Heart left ventricle (tissue), 16 donors: ENCODE measurements at regions not wholly inside any gene's neighbourhood (a gene's known extent, or its start where the extent isn't known, plus 50 kb on each side); places are given as distances from the start of the nearest gene placed in this dataset.

Experiments used
- ATAC-seq, 4 donors: fragments of 200-7000 bp; cut with Tn5 transposase; one replicate each; pipeline ENCODE4 v1.9.1; 2020 to 2022; ENCODE audit warnings: moderate library complexity in 4 of 4, mild to moderate bottlenecking in 3 of 4, moderate number of reproducible peaks in 1 of 4
- DNase-seq, 5 donors: peaks; one replicate each; pipeline ENCODE4 v3.0.0-alpha.2; 2020
- H3K27ac ChIP-seq, 12 donors: fragments of 200-600 bp; sonication (generic) in 4 of 12; one replicate each; pipeline versions ENCODE4 v1.5.0 to v1.8.0; 2016 to 2022; ENCODE audit warnings: mild to moderate bottlenecking in 2 of 12
- H3K27me3 ChIP-seq, 9 donors: fragments of 200-600 bp; sonication (generic) in 2 of 9; one replicate each; pipeline versions ENCODE4 v1.5.1 to v1.8.0; 2016 to 2022; ENCODE audit warnings: mild to moderate bottlenecking in 3 of 9
- H3K36me3 ChIP-seq, 9 donors: fragments of 200-600 bp; sonication (generic) in 2 of 9; one replicate each; pipeline versions ENCODE4 v1.5.0 to v1.8.0; 2018 to 2022; ENCODE audit warnings: mild to moderate bottlenecking in 2 of 9
- H3K4me1 ChIP-seq, 12 donors: fragments of 200-600 bp; sonication (generic) in 4 of 12; one replicate each; pipeline versions ENCODE4 v1.5.0 to v1.8.0; 2016 to 2022; ENCODE audit warnings: mild to moderate bottlenecking in 3 of 12
- H3K4me3 ChIP-seq, 12 donors: fragments of 200-600 bp; sonication (generic) in 4 of 12; one replicate each; pipeline versions ENCODE4 v1.5.0 to v1.8.0; 2017 to 2022; ENCODE audit warnings: mild to moderate bottlenecking in 9 of 12, moderate library complexity in 4 of 12
- H3K9me3 ChIP-seq, 12 donors: fragments of 200-600 bp; sonication (generic) in 4 of 12; one replicate each; pipeline versions ENCODE4 v1.5.0 to v1.8.0; 2016 to 2022; ENCODE audit warnings: mild to moderate bottlenecking in 1 of 12
- POLR2A ChIP-seq, 2 donors: fragments of 450-650 bp; IDR thresholded peaks; one replicate each; pipeline ENCODE4 v1.6.1; 2017; ENCODE audit warnings: antibody characterized with exemption in 2 of 2, mild to moderate bottlenecking in 2 of 2, moderate library complexity in 2 of 2
- WGBS, 4 donors: extraction: QIAGEN DNeasy Blood & Tissue Kit in 2 of 4; methylation state at CpG; one replicate each; pipeline versions ENCODE4 v1.1.5 to v1.1.7; 2013 to 2018; 5-methylcytosine and 5-hydroxymethylcytosine counted together
- intact Hi-C, 10 donors: fragments of 100-400 bp; cut with DNase I; formaldehyde crosslinking; loops; one replicate each; pipeline versions ENCODE4 v1.11.1 to v1.14.2; 2022
- TF ChIP-seq, protein P1 (sequence below), 12 donors: fragments of 200-600 bp; sonication (generic) in 4 of 12; IDR thresholded peaks; one replicate each; pipeline versions ENCODE4 v1.5.0 to v1.8.0; 2018 to 2022; ENCODE audit warnings: antibody characterized with exemption in 12 of 12, mild to moderate bottlenecking in 5 of 12
- donor health status: ischemic (EF 13 %, LVEDD 7.1; RV severe dilation, severe dysfunction).
- donor health status: healthy with polysubstance abuse.
- donor health status: DM: no; HTN: yes; CAD: no.
- donor health status: DM: no; HTN: no; CAD: no.
- donor health status: ischemic (EF 25% LVEDD 6.9; RV normal size, moderate dysfunction).
- donor health status: ischemic (EF 25% LVEDD 5.7; RV mildly dilated, moderate dysfunction).
- donor health status: healthy.
- donor health status: DM: yes; HTN: yes; CAD: no.
- donor health status: ischemic (EF 35%, LVEDD 5.7; RV mildly dilated, moderate dysfunction).
- donor health status: nonischemic (EF 11% LVEDD 7.7; RV severe dilation, severe dysfunction).
- donor health status: DM: yes; HTN: yes; CAD: no.
- donor health status: PGD.
- donor health status: ischemic (EF 29% LVEDD 5.4; RV normal size, mild dysfunction).
- donor health status: nonischemic (EF 23%, LVEDD 6.1; RV moderate dilation, normal function).

- H3K9me3 ChIP-seq, result no peaks in the 10 kb centered on the region
- H3K4me1 ChIP-seq, result peaks cover 0 to 14% (median 6%) of the 10 kb centered on the region in 12 donors
- no peak overlapping the region for H3K4me3 ChIP-seq
- WGBS, 4 donors, result 92 to 97% (median 95%) methylated on average over 5 of the region's 5 CpGs
- DNase-seq (no peak), ATAC-seq (no peak)
- no peaks in the 10 kb centered on the region for H3K27me3 ChIP-seq
- TF ChIP-seq, protein P1, sequence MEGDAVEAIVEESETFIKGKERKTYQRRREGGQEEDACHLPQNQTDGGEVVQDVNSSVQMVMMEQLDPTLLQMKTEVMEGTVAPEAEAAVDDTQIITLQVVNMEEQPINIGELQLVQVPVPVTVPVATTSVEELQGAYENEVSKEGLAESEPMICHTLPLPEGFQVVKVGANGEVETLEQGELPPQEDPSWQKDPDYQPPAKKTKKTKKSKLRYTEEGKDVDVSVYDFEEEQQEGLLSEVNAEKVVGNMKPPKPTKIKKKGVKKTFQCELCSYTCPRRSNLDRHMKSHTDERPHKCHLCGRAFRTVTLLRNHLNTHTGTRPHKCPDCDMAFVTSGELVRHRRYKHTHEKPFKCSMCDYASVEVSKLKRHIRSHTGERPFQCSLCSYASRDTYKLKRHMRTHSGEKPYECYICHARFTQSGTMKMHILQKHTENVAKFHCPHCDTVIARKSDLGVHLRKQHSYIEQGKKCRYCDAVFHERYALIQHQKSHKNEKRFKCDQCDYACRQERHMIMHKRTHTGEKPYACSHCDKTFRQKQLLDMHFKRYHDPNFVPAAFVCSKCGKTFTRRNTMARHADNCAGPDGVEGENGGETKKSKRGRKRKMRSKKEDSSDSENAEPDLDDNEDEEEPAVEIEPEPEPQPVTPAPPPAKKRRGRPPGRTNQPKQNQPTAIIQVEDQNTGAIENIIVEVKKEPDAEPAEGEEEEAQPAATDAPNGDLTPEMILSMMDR (IDR thresholded peaks at IDR 0.05), result no peak
- no peak for TF ChIP-seq POLR2A (IDR thresholded peaks at IDR 0.05)
- no peaks in the 10 kb centered on the region for H3K36me3 ChIP-seq
- intact Hi-C loops, result no loop called here
- no peak overlapping the region for H3K27ac ChIP-seq
Observed at GRCh38 chr3:72022027-72022426, 237.1 kb upstream of the PROK2 start.

GRCh38 chr3:72021531-72021930 is 236.6 kb upstream of the PROK2 start:
- Histone ChIP-seq H3K4me3 (no peak overlapping the region), H3K27me3 (no peaks in the 10 kb centered on the region), H3K27ac (no peak overlapping the region), H3K4me1 (peaks cover 0 to 14% (median 6%) of the 10 kb centered on the region in 12 donors), H3K36me3 (no peaks in the 10 kb centered on the region), H3K9me3 (no peaks in the 10 kb centered on the region)
- DNase-seq, result no peak
- 98 to 100% (median 99%) methylated on average over 1 of the region's 1 CpG for WGBS, 4 donors
- TF ChIP-seq POLR2A (IDR thresholded peaks at IDR 0.05), result no peak
- TF ChIP-seq, protein P1 (IDR thresholded peaks at IDR 0.05), result no peak
- no peak for ATAC-seq
- intact Hi-C loops, result no loop called here

DNA sequence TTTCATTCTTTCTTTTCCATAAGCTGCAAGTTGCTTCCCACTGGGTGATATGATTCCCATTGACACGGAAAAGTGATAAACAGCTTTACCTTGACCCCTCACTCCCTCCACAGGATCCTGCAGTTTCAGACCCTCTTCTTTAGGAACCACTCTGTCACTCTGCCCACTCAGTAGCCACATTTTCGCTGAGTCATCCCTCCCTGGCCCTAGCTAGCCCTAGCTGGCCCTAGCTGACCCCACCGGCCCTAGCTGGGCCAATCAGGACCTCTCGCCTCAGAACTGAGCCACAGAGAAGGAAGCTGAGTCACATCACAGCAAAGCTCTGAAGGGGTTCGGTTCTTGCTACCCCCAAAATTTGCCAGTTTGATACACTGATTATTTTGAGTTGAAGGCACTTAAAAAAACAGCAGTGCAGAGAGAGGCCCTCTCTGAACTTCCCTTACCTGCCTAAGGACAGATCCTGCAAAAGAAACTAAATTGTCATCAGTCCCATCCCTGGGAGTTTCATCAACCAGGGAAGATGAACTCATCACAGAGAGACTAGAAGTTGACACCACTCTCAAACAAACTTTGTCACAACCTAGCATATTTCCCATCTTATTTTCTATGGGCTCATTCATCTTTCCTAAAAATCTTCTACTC is 233.5 kb upstream of the PROK2 start:
- 75 to 87% (median 86%) methylated on average over 5 of the region's 5 CpGs for WGBS, 4 donors
- H3K36me3 ChIP-seq, result no peaks in the 10 kb centered on the region
- H3K4me3 ChIP-seq, result no peak overlapping the region
- no peaks in the 10 kb centered on the region for H3K9me3 ChIP-seq
- TF ChIP-seq, protein P1 (IDR thresholded peaks at IDR 0.05), result no peak
- no peak for TF ChIP-seq POLR2A (IDR thresholded peaks at IDR 0.05)
- DNase-seq (no peak), ATAC-seq (peak in 3 of 4 donors; percentile 47 to 66 (median 62))
- H3K27ac ChIP-seq, result no peak overlapping the region
- no peaks in the 10 kb centered on the region for H3K27me3 ChIP-seq
- peaks cover 0 to 14% (median 6%) of the 10 kb centered on the region in 12 donors for H3K4me1 ChIP-seq
- intact Hi-C loops, result no loop called here

- ATAC-seq (no peak), DNase-seq (no peak)
- no peaks in the 10 kb centered on the region for H3K27me3 ChIP-seq
- H3K4me1 ChIP-seq, result peaks cover 0 to 14% (median 6%) of the 10 kb centered on the region in 12 donors
- H3K27ac ChIP-seq, result no peak overlapping the region
- no peak for TF ChIP-seq POLR2A (IDR thresholded peaks at IDR 0.05)
- TF ChIP-seq, protein P1 (IDR thresholded peaks at IDR 0.05), result no peak
- H3K36me3 ChIP-seq, result no peaks in the 10 kb centered on the region
- H3K9me3 ChIP-seq, result no peaks in the 10 kb centered on the region
- intact Hi-C loops, result no loop called here
- no peak overlapping the region for H3K4me3 ChIP-seq
- WGBS, 4 donors, result 33 to 61% (median 56%) methylated on average over 1 of the region's 1 CpG
Observed at GRCh38 chr3:72017935-72018334, 233.0 kb upstream of the PROK2 start.
